AG08396 (cell line): ENCODE measurements at regions not wholly inside any gene's neighbourhood (a gene's known extent, or its start where the extent isn't known, plus 50 kb on each side); places are given as distances from the start of the nearest gene placed in this dataset.
A peak's percentile ranks its signal among the peaks of the same experiment; 100 is the strongest.

ENCODE experiments used
- DNase-seq: peaks from one replicate; pipeline ENCODE4 v3.0.0; 2012; ENCODE audit warnings: low spot score, mixed read lengths

DNA sequence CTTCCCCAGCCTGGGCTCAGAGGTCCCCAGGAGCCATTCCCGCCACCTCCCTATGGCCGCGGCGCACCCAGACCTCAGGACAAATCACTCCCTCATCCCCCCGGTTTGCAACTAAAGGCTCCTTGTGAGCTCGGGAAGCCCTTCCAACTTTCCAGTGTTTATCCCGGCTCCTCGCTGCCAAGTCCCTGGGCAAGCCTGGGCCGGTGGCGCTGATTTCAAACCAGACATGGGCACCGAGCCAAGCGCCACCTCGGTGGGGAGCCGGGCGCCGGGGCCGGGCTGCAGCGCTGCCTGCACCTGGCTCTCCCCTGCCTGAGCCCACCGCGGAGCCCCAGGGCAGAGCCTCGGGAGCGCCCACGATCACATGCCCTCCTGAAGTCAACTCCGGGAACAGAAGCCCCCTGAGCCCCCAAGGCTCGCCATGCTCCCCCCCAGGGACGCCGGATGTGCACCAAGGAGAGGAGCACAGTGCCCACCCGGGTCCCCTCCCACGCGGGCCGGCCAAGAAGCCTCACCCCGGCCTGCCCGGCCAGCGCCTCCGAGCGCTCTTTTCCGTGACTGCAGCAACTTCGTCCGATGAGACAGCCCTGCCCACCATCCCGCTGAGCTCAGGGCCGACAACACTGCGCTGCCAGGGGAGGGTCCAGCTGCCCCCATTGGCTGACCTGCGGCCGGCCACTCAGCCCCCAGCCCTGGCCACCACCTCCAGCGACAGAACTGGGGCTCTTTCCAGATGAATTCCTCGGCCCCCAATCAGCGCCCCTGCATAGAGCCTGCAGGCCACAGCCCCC is 50.0 kb downstream of the NCOR2 start:
- peak; percentile 63 for DNase-seq

- no peak for DNase-seq
These were observed 50.6 kb downstream of the NCOR2 start for GRCh38 chr12:124516850-124517249.

- DNase-seq, result no peak
These were observed 51.4 kb downstream of the NCOR2 start for GRCh38 chr12:124515981-124516380.

- no peak for DNase-seq
These were observed 52.1 kb downstream of the NCOR2 start for GRCh38 chr12:124514996-124515932.

- no peak for DNase-seq
These were observed 53.0 kb downstream of the NCOR2 start for GRCh38 chr12:124514145-124514995.

DNA sequence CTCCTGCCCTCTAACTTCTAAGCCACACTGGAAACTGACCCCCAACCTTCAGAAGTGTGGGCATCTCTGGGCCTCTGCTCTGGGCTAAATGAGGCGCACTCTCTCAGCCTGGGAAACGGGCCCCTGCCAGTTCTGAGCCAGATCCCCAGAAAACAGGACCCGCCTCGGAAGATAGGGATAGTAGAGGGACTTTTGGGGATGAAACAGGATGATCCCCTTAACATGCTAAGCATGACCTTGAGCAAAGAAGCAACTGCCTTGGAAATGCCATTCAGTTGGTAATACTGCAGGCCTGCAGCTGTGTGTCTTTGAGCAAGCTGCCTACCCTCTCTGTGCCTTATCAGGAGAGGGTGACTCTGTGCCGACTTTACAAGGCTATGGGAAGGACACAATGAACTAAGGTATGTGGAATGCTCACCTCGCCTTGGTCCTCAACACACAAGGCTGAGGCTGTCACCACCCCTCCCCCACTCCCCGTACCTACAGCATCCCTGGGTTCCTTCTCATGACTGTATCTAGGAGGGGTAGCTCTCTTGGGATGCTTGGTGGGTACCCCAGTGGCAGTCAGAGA is 54.0 kb downstream of the NCOR2 start:
- no peak for DNase-seq

- peak; percentile 86 for DNase-seq
These were observed 54.6 kb downstream of the NCOR2 start for GRCh38 chr12:124512667-124513296.

- DNase-seq, result no peak
These were observed 56.0 kb downstream of the NCOR2 start for GRCh38 chr12:124511259-124511985.

- no peak for DNase-seq
These were observed 57.0 kb downstream of the NCOR2 start for GRCh38 chr12:124510301-124510970.

DNA sequence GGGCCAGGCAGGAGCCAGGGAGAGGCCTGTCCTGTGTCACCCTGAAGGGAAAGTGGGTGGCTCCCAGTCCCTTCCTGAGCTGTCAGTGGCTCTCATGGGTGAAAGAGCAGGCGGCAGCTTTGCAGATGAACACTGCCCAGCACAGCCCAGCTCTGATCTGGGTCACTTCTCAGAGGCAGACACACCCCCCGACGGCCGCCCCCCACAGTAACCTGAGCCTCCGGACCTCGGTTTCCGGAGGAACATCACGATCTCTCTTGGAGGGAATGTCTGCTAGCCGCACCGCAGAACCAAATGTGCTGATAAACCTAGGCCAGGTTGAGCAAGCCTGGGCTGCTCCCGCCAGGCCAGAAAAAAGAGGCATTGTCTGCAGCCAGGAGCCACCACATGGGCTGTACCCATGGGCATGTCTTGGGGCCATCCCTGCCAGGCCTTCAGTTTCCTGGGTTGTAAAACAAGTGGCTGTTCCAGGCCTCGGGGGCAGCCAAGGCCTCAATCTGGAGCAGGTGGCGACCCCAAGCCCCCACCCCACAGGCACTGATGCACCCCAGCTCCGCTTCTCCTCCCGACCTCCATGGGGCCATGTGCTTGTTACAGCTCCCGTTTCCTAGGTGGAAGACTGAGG is 57.6 kb downstream of the NCOR2 start:
- no peak for DNase-seq

GRCh38 chr12:124509300-124509675 is 58.1 kb downstream of the NCOR2 start:
- no peak for DNase-seq

GRCh38 chr12:124508381-124509079 is 58.9 kb downstream of the NCOR2 start:
- DNase-seq, result no peak

DNA sequence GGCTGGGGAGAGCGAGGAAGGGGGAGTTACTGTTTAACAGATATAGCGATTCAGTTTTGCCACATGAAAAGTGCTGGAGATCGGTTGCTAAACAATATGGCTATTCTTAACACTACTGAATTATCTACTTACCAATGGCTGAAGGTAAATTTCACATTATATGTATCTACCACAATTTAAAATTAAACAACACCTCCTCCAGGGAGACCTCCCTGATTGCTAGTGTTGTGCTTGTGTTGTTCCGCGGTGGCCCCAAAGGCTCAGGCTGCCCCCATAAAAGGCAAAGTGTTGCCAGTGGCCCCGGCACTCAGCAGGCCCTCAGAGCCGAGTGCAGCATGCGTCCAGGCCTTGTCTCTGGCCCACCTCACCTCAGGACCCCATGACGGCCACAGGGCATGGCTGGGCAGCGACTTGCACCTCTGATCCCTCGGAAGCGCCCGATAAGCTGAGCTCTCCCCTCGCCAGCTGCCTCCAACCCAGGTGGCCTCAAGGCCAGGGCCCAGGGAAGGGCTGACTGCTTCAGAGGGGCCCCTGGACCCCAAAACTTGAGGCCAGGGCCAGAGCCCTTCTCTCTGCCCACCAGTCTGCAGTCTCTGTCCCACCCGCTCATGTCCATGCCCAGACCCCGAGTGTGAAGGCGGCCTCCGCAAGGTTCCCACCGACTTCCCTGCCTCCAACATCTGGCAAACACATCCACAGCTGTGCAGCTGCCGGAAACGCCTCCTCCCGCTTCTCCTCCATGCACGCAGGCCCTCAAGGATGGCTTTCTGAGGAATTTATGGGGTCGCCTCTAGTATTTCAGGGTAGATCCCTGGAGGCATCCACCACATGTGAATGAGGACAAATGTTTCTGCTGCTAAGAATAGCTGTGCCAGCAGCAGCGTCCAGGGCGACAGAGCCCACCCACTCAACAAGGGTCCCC is 60.0 kb downstream of the NCOR2 start:
- no peak for DNase-seq

DNA sequence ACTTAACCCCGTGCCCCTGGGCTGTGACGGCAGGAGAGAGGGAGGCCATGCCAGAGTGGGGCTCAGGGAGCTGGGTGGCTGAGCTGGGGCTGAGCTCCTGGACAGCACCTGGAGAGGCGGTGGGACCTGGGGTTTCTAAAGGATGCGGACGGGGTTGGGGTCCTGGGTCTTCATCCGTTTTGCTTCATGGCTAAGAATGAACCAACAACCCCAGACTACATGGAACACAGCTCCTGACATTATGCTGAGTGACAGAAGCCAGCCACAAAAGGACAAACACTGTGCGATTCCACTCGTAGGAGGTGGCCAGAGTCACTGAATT is 60.6 kb downstream of the NCOR2 start:
- no peak for DNase-seq

DNA sequence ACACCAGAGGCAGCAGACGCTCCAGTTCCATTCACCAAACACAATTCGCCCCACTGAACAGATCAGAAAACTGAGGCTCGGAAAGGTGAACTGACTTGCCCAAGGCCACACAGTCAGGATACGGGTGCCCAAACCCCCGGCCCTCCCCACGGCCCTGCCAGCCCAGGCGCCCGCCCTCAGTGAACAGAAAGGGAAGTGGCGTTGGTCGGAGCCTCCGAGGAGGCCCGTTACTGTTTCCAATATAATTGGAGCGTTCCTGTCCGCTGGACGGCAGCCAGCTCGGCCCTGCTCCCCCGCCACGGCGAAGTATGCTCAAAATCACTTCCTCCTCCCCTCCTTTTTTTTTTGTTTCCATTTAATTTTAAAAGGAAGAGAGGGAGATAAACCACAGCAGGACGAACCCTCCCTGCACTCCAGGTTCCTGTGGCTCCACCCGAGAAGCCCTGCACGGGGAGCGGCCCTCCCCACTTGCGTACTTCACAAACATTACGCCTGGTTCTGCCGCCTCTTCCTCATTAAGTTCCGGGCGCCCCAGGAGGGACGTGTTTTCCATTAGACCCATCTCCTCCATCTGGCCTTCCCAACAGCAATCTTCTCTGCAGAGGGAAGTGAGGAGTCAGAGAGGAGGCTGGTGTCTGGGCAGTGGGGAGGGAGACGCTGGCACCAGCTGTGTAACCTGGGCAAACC is 61.1 kb downstream of the NCOR2 start:
- DNase-seq, result no peak

- no peak for DNase-seq
These were observed 62.2 kb downstream of the NCOR2 start for GRCh38 chr12:124505001-124505818.
